Panc1 (cell line): ENCODE measurements at regions not wholly inside any gene's neighbourhood (a gene's known extent, or its start where the extent isn't known, plus 50 kb on each side); places are given as distances from the start of the nearest gene placed in this dataset.

ENCODE experiments used
- ATAC-seq: fragments of 200-7000 bp; cut with Tn5 transposase; 2 replicates; pipeline ENCODE4 v1.9.1; 2020; ENCODE audit warnings: mild to moderate bottlenecking, moderate library complexity
- BruUV-seq: library from RNA; stranded (reverse); fragments of 400-500 nt; replicated peaks from 2 replicates; lab custom pipeline; 2021; lab: Mats Ljungman, UMichigan
- CTCF ChIA-PET: fragments of 300-600 bp; sonication (Branson Sonifier 250); formaldehyde crosslinking; loops from one replicate; lab custom pipeline; 2022; ENCODE audit warnings: antibody characterized with exemption; lab: Charles Lee
- POLR2A ChIA-PET: fragments of 300-600 bp; sonication (Branson Sonifier 250); formaldehyde crosslinking; loops from one replicate; lab custom pipeline; 2022; ENCODE audit warnings: antibody characterized with exemption; lab: Charles Lee
- DNase-seq: peaks from one replicate; pipeline ENCODE4 v3.0.0-alpha.2; 2010; ENCODE audit warnings: low read depth, low spot score
- H3K27ac ChIP-seq: 2 replicates; pipeline ENCODE4 v1.5.1; 2011; ENCODE audit warnings: mild to moderate bottlenecking, low read length, inconsistent platforms
- H3K27me3 ChIP-seq: fragments of 200-500 bp; sonication (Bioruptor generic); 2 replicates; pipeline ENCODE4 v1.6.0; 2014; ENCODE audit warnings: low read length, inconsistent platforms; ENCODE audit not compliant: control insufficient read depth, insufficient read depth
- H3K36me3 ChIP-seq: fragments of 200-500 bp; sonication (Bioruptor generic); 2 replicates; pipeline ENCODE4 v1.5.1; 2014; ENCODE audit warnings: inconsistent platforms, mild to moderate bottlenecking, low read length, moderate library complexity; ENCODE audit not compliant: control insufficient read depth, insufficient read depth
- H3K4me1 ChIP-seq: 2 replicates; pipeline ENCODE4 v1.5.1; 2011; ENCODE audit warnings: inconsistent platforms, mild to moderate bottlenecking, low read length, moderate library complexity; ENCODE audit not compliant: control insufficient read depth, insufficient read depth
- H3K4me3 ChIP-seq, 2 experiments: 2 replicates each; pipeline ENCODE4 v1.5.1; 2011 to 2012; ENCODE audit warnings: low read depth in 2 of 2, low read length in 2 of 2, mild to moderate bottlenecking in 2 of 2, inconsistent platforms in 1 of 2, moderate library complexity in 1 of 2
- H3K9me3 ChIP-seq: fragments of 200-500 bp; sonication (Bioruptor generic); 2 replicates; pipeline ENCODE4 v1.5.1; 2014; ENCODE audit warnings: low read depth, mild to moderate bottlenecking, inconsistent platforms, low read length, moderate library complexity; ENCODE audit not compliant: control insufficient read depth, insufficient read depth
- CTCF ChIP-seq: fragments of 450-650 bp; IDR thresholded peaks from 2 replicates; pipeline ENCODE4 v1.5.1; 2017; ENCODE audit warnings: mild to moderate bottlenecking
- POLR2AphosphoS5 ChIP-seq: IDR thresholded peaks from 2 replicates; pipeline ENCODE4 v1.6.1; 2012; ENCODE audit warnings: mild to moderate bottlenecking, low read depth, low read length, moderate library complexity
- SIN3A ChIP-seq: IDR thresholded peaks from 2 replicates; pipeline ENCODE4 v1.6.1; 2012; ENCODE audit warnings: low read depth, mild to moderate bottlenecking, low read length, moderate library complexity, borderline replicate concordance; ENCODE audit not compliant: insufficient read depth
- TCF7L2 ChIP-seq: IDR thresholded peaks from 2 replicates; pipeline ENCODE4 v1.6.1; 2011; ENCODE audit warnings: mild to moderate bottlenecking, low read depth, low read length, inconsistent platforms
- in situ Hi-C: cut with HindIII; loops from 2 replicates; pipeline ENCODE4 v1.10.0; 2016; ENCODE audit warnings: low sequenced_read_pairs, low pct_unique_long_range_greater_than_20kb
- intact Hi-C: fragments of 100-400 bp; cut with micrococcal nuclease; formaldehyde crosslinking; loops from one replicate; pipeline ENCODE4 v1.10.0; 2022; ENCODE audit not compliant: unreplicated experiment
- TF ChIP-seq, protein P1 (sequence below), 2 experiments: IDR thresholded peaks; 2 replicates each; pipeline ENCODE4 v1.6.1; 2011 to 2012; ENCODE audit warnings: low read depth in 2 of 2, control low read depth in 1 of 2, low read length in 1 of 2, mild to moderate bottlenecking in 1 of 2, moderate library complexity in 1 of 2; ENCODE audit not compliant: insufficient read depth in 1 of 2

- no TSS peak for BruUV-seq
- intact Hi-C loops, result no loop called here
Measured at GRCh38 chr14:53874704-53875103, 81.9 kb downstream of the BMP4 start.

GRCh38 chr14:53872681-53873089, 83.9 kb downstream of the BMP4 start:
- Histone ChIP-seq H3K9me3 (no peaks in the 10 kb centered on the region), H3K27ac (no peak overlapping the region), H3K36me3 (no peaks in the 10 kb centered on the region), H3K27me3 (no peaks in the 10 kb centered on the region), H3K4me3 (no peak overlapping the region), H3K4me1 (no peaks in the 10 kb centered on the region)
- ChIA-PET POLR2A (no interaction called here), CTCF (no interaction called here)
- no peak for TF ChIP-seq POLR2AphosphoS5
- no peak for TF ChIP-seq TCF7L2
- TF ChIP-seq, protein P1, sequence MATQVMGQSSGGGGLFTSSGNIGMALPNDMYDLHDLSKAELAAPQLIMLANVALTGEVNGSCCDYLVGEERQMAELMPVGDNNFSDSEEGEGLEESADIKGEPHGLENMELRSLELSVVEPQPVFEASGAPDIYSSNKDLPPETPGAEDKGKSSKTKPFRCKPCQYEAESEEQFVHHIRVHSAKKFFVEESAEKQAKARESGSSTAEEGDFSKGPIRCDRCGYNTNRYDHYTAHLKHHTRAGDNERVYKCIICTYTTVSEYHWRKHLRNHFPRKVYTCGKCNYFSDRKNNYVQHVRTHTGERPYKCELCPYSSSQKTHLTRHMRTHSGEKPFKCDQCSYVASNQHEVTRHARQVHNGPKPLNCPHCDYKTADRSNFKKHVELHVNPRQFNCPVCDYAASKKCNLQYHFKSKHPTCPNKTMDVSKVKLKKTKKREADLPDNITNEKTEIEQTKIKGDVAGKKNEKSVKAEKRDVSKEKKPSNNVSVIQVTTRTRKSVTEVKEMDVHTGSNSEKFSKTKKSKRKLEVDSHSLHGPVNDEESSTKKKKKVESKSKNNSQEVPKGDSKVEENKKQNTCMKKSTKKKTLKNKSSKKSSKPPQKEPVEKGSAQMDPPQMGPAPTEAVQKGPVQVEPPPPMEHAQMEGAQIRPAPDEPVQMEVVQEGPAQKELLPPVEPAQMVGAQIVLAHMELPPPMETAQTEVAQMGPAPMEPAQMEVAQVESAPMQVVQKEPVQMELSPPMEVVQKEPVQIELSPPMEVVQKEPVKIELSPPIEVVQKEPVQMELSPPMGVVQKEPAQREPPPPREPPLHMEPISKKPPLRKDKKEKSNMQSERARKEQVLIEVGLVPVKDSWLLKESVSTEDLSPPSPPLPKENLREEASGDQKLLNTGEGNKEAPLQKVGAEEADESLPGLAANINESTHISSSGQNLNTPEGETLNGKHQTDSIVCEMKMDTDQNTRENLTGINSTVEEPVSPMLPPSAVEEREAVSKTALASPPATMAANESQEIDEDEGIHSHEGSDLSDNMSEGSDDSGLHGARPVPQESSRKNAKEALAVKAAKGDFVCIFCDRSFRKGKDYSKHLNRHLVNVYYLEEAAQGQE (IDR thresholded peaks at IDR 0.05; ENCODE audit: insufficient read depth in 1 of 2, low read depth in 2 of 2, low read length in 1 of 2), result no peak
- TF ChIP-seq CTCF, result no peak
- TF ChIP-seq SIN3A, result no peak
- no TSS peak for BruUV-seq
- no peak for DNase-seq
- in situ Hi-C loops, result no loop called here
- intact Hi-C loops, result no loop called here
- ATAC-seq, result no peak

More at GRCh38 chr14:53874704-53875103, 81.9 kb downstream of the BMP4 start:
- no peaks in the 10 kb centered on the region for H3K36me3 ChIP-seq
- H3K9me3 ChIP-seq, result no peaks in the 10 kb centered on the region
- no peak overlapping the region for H3K4me3 ChIP-seq
- H3K27ac ChIP-seq, result no peak overlapping the region
- in situ Hi-C loops, result no loop called here
- POLR2A ChIA-PET, result no interaction called here
- H3K27me3 ChIP-seq, result no peaks in the 10 kb centered on the region
- no peak for DNase-seq
- no peaks in the 10 kb centered on the region for H3K4me1 ChIP-seq
- CTCF ChIA-PET, result no interaction called here
- no peak for TF ChIP-seq CTCF
- no peak for ATAC-seq

DNA sequence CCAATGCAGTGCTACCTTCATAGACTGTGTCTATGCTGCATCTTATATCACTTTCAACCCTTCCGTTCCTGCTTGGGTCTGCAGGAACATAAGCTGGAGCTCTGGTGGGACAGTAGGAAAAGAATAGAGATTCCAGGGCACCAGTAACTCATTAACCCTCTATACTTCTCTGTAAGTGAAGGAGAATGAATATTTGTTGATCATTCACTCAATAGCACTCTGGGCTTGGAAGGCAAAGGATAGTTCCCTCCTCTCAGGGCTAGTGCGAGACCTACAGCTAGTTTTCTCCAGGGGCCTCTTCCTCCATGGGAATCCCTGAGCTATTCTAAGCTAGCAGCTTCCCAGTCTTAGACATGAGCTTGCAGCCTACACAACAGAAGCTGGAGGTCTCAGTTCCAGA, 84.7 kb downstream of the BMP4 start:
- no peak for TF ChIP-seq TCF7L2
- TF ChIP-seq, protein P1 (IDR thresholded peaks at IDR 0.05; ENCODE audit: insufficient read depth in 1 of 2, low read depth in 2 of 2, low read length in 1 of 2), result no peak
- Histone ChIP-seq H3K9me3 (no peaks in the 10 kb centered on the region), H3K27ac (no peak overlapping the region), H3K27me3 (no peaks in the 10 kb centered on the region), H3K4me3 (no peak overlapping the region), H3K36me3 (no peaks in the 10 kb centered on the region), H3K4me1 (no peaks in the 10 kb centered on the region)
- ATAC-seq (no peak), DNase-seq (no peak)
- ChIA-PET POLR2A (no interaction called here), CTCF (no interaction called here)
- in situ Hi-C loops, result no loop called here
- intact Hi-C loops, result no loop called here
- BruUV-seq, result no TSS peak
